GM21529 (cell line): ENCODE measurements at regions not wholly inside any gene's neighbourhood (a gene's known extent, or its start where the extent isn't known, plus 50 kb on each side); places are given as distances from the start of the nearest gene placed in this dataset.
"Not testable (repeated sequence)": the region's sequence is repeated elsewhere in the genome, so short reads cannot be mapped to it uniquely, and the experiment has no call there.

Experiments
- ATAC-seq: cut with Tn5 transposase; IDR thresholded peaks from one replicate; pipeline ENCODE4 v1.9.1; 2021; ENCODE audit not compliant: unreplicated experiment

- ATAC-seq: no peak
These were observed 1235.3 kb upstream of the ZEB2 start for GRCh38 chr2:145755019-145755837.

GRCh38 chr2:145753966-145754365 is 1234.0 kb upstream of the ZEB2 start:
- no peak for ATAC-seq

- no peak for ATAC-seq
These were observed 1233.2 kb upstream of the ZEB2 start for GRCh38 chr2:145753041-145753608.

- ATAC-seq: peak; percentile 28
These were observed 1232.3 kb upstream of the ZEB2 start for GRCh38 chr2:145752091-145752806.

- peak; percentile 87 for ATAC-seq
These were observed 1231.7 kb upstream of the ZEB2 start for GRCh38 chr2:145751629-145752028.

- ATAC-seq: no peak
These were observed 1231.2 kb upstream of the ZEB2 start for GRCh38 chr2:145751155-145751554.

DNA sequence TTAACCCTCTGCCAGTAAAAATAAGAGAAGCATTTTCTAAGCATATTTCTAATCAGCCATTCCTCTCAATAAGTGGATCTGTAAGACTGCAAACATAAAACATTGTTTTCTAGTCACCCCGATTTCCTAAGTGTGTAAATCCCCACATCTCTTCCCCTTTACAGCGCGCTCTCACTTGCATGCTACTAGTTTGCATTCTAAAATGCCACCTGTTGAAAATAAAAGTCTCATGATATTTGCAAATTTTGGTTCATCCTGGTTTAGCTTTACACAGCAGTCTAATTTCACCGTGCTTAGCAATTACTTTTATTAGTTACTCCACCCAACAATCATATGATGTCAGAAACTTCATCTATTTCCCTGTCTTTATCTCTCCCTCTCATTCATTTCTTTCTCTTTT is 1230.7 kb upstream of the ZEB2 start:
- ATAC-seq: no peak

GRCh38 chr2:145750144-145750543 is 1230.2 kb upstream of the ZEB2 start:
- ATAC-seq: no peak

DNA sequence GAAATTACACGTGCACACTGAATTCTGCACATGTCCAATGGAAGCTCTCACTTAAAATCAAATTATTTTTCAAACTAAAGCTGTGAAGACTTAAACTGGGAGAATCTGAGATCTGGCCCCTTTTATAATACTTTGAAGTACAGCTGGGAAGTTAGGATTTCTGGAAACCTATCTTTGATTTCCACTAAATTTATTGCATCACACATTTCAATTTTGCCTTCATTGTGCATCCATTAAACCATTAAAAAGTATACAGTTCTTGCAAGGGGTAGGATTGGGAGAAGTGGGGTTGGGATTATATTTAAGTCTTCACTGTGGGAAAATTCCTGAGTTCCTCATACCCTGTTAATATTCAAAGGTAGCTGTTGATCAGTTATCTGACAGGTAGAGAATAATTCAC is 1229.6 kb upstream of the ZEB2 start:
- no peak for ATAC-seq

DNA sequence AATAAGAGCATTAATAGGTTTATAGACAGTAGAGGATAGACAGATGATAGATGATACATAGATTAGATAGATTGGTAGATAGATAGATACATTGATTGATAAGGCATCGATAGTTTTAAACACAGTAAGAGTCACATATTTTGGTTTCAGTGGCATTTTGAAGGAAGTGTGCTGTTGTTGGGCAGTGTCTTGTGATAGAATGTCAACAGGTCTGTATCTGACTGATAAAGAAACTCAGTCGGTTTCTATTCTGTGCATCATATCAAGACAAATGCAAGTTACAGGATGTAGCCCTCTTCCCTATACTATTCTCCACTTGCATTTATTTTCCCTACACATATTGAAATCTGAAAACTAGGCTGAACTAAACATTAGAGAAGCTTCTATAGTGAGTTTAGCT is 1229.0 kb upstream of the ZEB2 start:
- ATAC-seq: peak; percentile 54

GRCh38 chr2:145747715-145748114 is 1227.8 kb upstream of the ZEB2 start:
- no peak for ATAC-seq

GRCh38 chr2:145745387-145745721 is 1225.4 kb upstream of the ZEB2 start:
- ATAC-seq: not testable (repeated sequence)

DNA sequence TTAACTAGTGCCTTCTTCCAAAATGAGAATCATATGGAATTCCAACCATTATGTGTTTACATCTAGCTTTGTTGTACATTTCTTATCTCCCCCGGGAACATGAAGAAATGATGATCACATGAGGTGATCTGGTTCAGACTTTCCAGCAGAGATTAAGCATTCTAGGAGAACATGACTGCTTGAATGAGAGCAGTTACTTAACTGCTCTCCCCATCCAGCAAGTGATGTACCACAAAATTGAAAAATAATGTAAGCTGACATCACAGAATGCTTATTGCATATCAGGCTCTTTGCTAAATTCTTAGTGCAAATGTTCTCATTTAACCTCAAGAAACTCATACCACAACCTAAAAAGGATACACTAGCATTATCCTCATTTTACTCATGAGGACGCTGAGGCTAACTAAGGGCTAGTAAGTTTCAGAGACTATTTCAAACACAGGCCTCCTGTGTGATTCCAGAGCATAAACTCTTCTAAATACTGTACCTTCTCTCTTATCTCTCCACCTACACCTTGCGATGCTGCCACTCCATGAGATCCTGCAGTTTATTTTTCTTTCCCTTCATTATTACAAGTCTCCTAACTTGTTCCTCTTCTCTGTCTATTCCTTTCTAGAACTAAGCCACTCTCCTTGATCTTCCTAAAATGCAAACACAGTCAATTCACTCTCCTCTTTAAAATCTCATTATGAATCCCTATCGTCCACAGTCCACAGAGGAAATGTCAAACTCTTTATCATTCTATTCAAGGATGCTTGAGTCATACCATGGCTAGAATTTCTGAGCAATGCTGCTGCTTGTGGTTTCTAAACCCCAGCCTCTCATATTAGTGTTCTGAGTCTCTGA is 1224.8 kb upstream of the ZEB2 start:
- ATAC-seq: peak; percentile 71

- no peak for ATAC-seq
These were observed 1223.1 kb upstream of the ZEB2 start for GRCh38 chr2:145743011-145743410.

DNA sequence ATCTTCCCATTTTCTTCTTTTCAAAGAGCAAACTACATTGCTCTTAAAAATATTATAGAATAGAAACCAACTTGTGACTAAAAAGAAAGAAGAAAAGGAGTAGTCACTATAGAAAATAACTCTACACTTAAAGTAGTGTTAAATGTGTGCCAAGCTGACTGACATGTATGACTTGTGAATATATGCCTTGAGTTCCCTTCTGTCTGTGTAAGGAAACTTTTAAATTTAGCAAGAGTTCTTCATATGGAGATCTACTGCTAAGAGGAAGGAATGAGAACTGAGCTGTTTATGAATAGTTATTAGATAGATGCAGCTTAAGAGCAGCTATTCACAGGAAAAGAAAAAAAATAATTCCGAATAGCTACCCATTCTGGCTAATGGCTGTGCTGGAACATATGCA is 1221.7 kb upstream of the ZEB2 start:
- ATAC-seq: no peak

DNA sequence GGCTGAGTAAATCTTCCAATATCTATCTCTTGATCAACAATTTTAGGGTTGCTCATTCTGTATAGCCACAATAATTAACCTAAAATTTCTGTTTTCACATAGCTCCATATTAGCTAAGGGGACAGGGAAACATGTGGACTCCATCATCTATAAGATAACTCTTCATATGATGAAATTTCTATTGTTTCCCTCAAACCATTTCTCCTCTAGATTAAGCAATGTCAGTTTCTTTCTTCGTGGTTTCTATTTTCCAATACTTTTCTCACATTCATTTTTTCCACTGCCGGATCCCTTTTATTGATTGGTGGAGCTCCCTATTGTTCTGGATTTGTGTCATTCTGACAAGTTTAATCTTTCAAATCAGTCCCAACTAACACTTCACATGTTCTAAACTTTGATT is 1221.3 kb upstream of the ZEB2 start:
- ATAC-seq: no peak

- no peak for ATAC-seq
These were observed 1220.4 kb upstream of the ZEB2 start for GRCh38 chr2:145740302-145740701.

- peak; percentile 68 for ATAC-seq
These were observed 1219.8 kb upstream of the ZEB2 start for GRCh38 chr2:145739681-145740080.

GRCh38 chr2:145736871-145737270 is 1217.0 kb upstream of the ZEB2 start:
- ATAC-seq: no peak

DNA sequence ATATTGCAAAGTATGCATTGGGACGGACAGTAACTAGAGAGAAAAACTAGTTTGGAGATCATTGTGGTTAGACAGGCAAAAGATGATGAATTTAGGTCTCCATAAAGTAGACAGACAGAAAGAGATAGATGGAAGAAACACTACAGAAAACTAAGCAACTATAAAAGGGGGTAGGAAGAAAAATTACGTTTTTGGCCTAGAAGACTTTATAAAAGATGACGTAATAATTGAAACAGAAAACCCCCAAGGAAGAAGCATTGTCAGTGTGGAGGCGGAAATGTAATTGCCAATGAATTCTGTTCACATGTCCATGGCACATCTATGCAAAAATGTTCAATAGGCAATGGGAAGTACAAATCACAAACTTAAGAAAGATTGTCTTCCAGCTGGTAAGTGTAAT is 1211.5 kb upstream of the ZEB2 start:
- ATAC-seq: no peak
